ENCODE measurements at regions not wholly inside any gene's neighbourhood (a gene's known extent, or its start where the extent isn't known, plus 50 kb on each side); places are given as distances from the start of the nearest gene placed in this dataset.

DNA sequence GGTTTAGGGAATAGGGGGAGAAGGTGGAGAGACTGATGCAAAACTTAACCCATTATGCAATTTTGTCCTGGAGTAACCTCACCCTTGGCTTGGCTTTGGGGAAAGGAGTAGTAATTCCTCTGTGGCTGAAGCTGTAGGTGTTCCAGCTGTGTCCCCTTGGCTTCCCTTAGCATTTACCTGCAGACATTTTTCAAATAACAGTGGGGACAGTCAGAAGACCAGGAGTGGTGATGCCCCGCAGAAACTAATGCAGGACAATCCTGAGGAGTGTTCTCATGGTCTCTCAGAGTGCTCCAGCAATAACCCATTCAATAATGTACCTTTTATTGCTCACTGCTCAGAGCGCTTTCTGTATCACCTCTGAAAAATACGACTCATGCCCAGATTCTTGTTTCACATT lies 282.1 kb downstream of the ZEB1 start:
- TF ChIP-seq POLR2A (IDR thresholded peaks at IDR 0.05): no peak
- no peak for TF ChIP-seq CTCF (IDR thresholded peaks at IDR 0.05)
